Thyroid gland (tissue), 4 donors: ENCODE measurements at regions not wholly inside any gene's neighbourhood (a gene's known extent, or its start where the extent isn't known, plus 50 kb on each side); places are given as distances from the start of the nearest gene placed in this dataset.

ENCODE experiments used
- CTCF ChIP-seq, 6 experiments: fragments of 200-600 bp in 3 of 6; fragments of 450-650 bp in 3 of 6; sonication (generic) in 3 of 6; IDR thresholded peaks; one replicate each; pipeline ENCODE4 v1.5.1; 2016 to 2019; ENCODE audit warnings: antibody characterized with exemption in 6 of 6, mild to moderate bottlenecking in 2 of 6, inconsistent platforms in 1 of 6, moderate library complexity in 1 of 6
- POLR2A ChIP-seq, 2 donors: fragments of 450-650 bp; IDR thresholded peaks; one replicate each; pipeline ENCODE4 v1.6.1; 2017; ENCODE audit warnings: antibody characterized with exemption in 2 of 2, mild to moderate bottlenecking in 2 of 2, moderate library complexity in 1 of 2

- TF ChIP-seq CTCF (IDR thresholded peaks at IDR 0.05) (no peak), POLR2A (IDR thresholded peaks at IDR 0.05) (no peak)
These were observed 68.6 kb upstream of the KMT2C start for GRCh38 chr7:152504367-152504766.
